HepG2 (cell line): ENCODE measurements at regions not wholly inside any gene's neighbourhood (a gene's known extent, or its start where the extent isn't known, plus 50 kb on each side); places are given as distances from the start of the nearest gene placed in this dataset.

ENCODE experiments used
- ATAC-seq: fragments of 200-7000 bp; cut with Tn5 transposase; 3 replicates; pipeline ENCODE4 v1.9.1; 2020; ENCODE audit warnings: mild to moderate bottlenecking, moderate library complexity
- BruUV-seq: library from RNA; stranded (reverse); fragments of 400-500 nt; replicated peaks from 2 replicates; lab custom pipeline; 2021; lab: Mats Ljungman, UMichigan
- CTCF ChIA-PET: fragments of 300-600 bp; formaldehyde crosslinking; extraction: SDS; loops from one replicate; lab custom pipeline; 2021; ENCODE audit warnings: low total read pairs, inconsistent platforms, low intra/inter-chr PET ratio; lab: Yijun Ruan, JAX
- POLR2A ChIA-PET: fragments of 350-600 bp; sonication (Branson Sonifier 250); formaldehyde crosslinking; loops from one replicate; lab custom pipeline; 2020; ENCODE audit warnings: antibody characterized with exemption, inconsistent platforms; lab: Yijun Ruan, JAX
- DNase-seq: peaks from one replicate; pipeline ENCODE4 v3.0.0-alpha.2; 2015; ENCODE audit warnings: low spot score
- FAIRE-seq: peaks from 3 replicates; lab custom pipeline; 2011; peaks lifted over from hg19 to GRCh38; lab: Jason Lieb, UNC
- H2AFZ ChIP-seq: one replicate; pipeline ENCODE4 v1.6.1; 2011; ENCODE audit warnings: low read length, inconsistent platforms
- H3K27ac ChIP-seq: fragments of 300-600 bp; 3 replicates; pipeline ENCODE4 v1.8.0; 2011; ENCODE audit warnings: mixed run types, mild to moderate bottlenecking, mixed read lengths, low read length, inconsistent platforms; ENCODE audit not compliant: insufficient read depth; ENCODE audit errors: extremely low read length
- H3K27me3 ChIP-seq, 2 experiments: fragments of 200-600 bp in 1 of 2; 2 replicates in 1 of 2; 3 replicates in 1 of 2; pipeline versions ENCODE4 v1.6.0 to v1.8.0; 2011; ENCODE audit warnings: low read length in 2 of 2, mild to moderate bottlenecking in 2 of 2, moderate library complexity in 2 of 2, inconsistent platforms in 1 of 2; ENCODE audit not compliant: insufficient read depth in 2 of 2, control insufficient read depth in 1 of 2
- H3K36me3 ChIP-seq, 2 experiments: fragments of 200-600 bp in 1 of 2; replicated peaks in 1 of 2; 2 replicates in 1 of 2; 3 replicates in 1 of 2; pipeline versions ENCODE4 v1.5.1 to v1.8.0; 2011; ENCODE audit warnings: low read length in 2 of 2, inconsistent platforms in 1 of 2; ENCODE audit not compliant: insufficient read depth in 2 of 2, control insufficient read depth in 1 of 2
- H3K4me1 ChIP-seq: 2 replicates; pipeline ENCODE4 v1.5.1; 2012; ENCODE audit warnings: low read length, inconsistent platforms; ENCODE audit not compliant: insufficient read depth
- H3K4me2 ChIP-seq: 2 replicates; pipeline ENCODE4 v1.6.0; 2011; ENCODE audit warnings: low read depth, low read length, inconsistent platforms
- H3K4me3 ChIP-seq, 3 experiments: fragments of 200-600 bp in 1 of 3; sonication (generic), shearing (Covaris generic) in 1 of 3; replicated peaks in 1 of 3; 2 replicates each; pipeline ENCODE4 v1.5.1; 2011 to 2016; ENCODE audit warnings: low read length in 3 of 3, inconsistent platforms in 2 of 3, low read depth in 2 of 3, mild to moderate bottlenecking in 2 of 3, control low read depth in 1 of 3, mixed read lengths in 1 of 3; ENCODE audit not compliant: insufficient read depth in 1 of 3
- H3K79me2 ChIP-seq: one replicate; pipeline ENCODE4 v1.6.1; 2011; ENCODE audit warnings: low read length, inconsistent platforms; ENCODE audit not compliant: insufficient read depth
- H3K9ac ChIP-seq: 2 replicates; pipeline ENCODE4 v1.6.0; 2011; ENCODE audit warnings: mild to moderate bottlenecking, low read depth, low read length, inconsistent platforms; ENCODE audit not compliant: insufficient read depth
- H3K9me3 ChIP-seq: 2 replicates; pipeline ENCODE4 v1.5.1; 2012; ENCODE audit warnings: mild to moderate bottlenecking, low read length
- H4K20me1 ChIP-seq: 2 replicates; pipeline ENCODE4 v1.6.0; 2011; ENCODE audit warnings: inconsistent platforms, mild to moderate bottlenecking, low read length, moderate library complexity; ENCODE audit not compliant: insufficient read depth
- GTF3A ChIP-seq: sonication (generic); formaldehyde crosslinking; conservative IDR thresholded peaks from 2 replicates; pipeline ENCODE4 v1.4.0; 2020; ENCODE audit warnings: mild to moderate bottlenecking, missing genetic modification reagents
- PAWR ChIP-seq: sonication (generic); formaldehyde crosslinking; IDR thresholded peaks from 2 replicates; pipeline ENCODE4 v1.4.0; 2020; ENCODE audit warnings: missing genetic modification reagents, mild to moderate bottlenecking, borderline replicate concordance
- PRPF4 ChIP-seq: fragments of 200-400 bp; formaldehyde crosslinking; IDR thresholded peaks from 2 replicates; pipeline ENCODE4 v1.6.1; 2016; ENCODE audit warnings: low read length, low read depth; ENCODE audit not compliant: poor library complexity, severe bottlenecking
- TERF1 ChIP-seq: sonication (generic); formaldehyde crosslinking; IDR thresholded peaks from 2 replicates; pipeline ENCODE4 v1.8.0; 2022; ENCODE audit warnings: mild to moderate bottlenecking, missing genetic modification reagents, moderate library complexity
- TGIF2 ChIP-seq: IDR thresholded peaks from 2 replicates; pipeline ENCODE4 v1.6.1; 2016; ENCODE audit warnings: control low read depth, missing compliant biosample characterization
- ZMYM3 ChIP-seq: sonication (generic); formaldehyde crosslinking; IDR thresholded peaks from 2 replicates; pipeline ENCODE4 v1.5.1; 2020; ENCODE audit warnings: mild to moderate bottlenecking, missing genetic modification reagents
- ZNF160 ChIP-seq: sonication (generic); formaldehyde crosslinking; IDR thresholded peaks from 2 replicates; pipeline ENCODE4 v1.8.0; 2022; ENCODE audit warnings: mild to moderate bottlenecking, inconsistent platforms, missing genetic modification reagents
- ZNF580 ChIP-seq: IDR thresholded peaks from 2 replicates; pipeline ENCODE4 v1.6.1; 2016; ENCODE audit warnings: low read depth, borderline replicate concordance
- ZNF766 ChIP-seq: sonication (generic); formaldehyde crosslinking; IDR thresholded peaks from 2 replicates; pipeline ENCODE4 v1.5.0; 2020; ENCODE audit warnings: missing genetic modification reagents, borderline replicate concordance
- ZNF83 ChIP-seq: sonication (generic); formaldehyde crosslinking; IDR thresholded peaks from 2 replicates; pipeline ENCODE4 v1.4.0; 2020; ENCODE audit warnings: missing genetic modification reagents, mild to moderate bottlenecking, borderline replicate concordance
- WGBS: methylation state at CpG from one replicate; pipeline ENCODE4 v1.1.6; 2017; ENCODE audit warnings: low lambda C conversion rate; 5-methylcytosine and 5-hydroxymethylcytosine counted together
- in situ Hi-C: cut with HindIII; loops from 2 replicates; pipeline ENCODE4 v1.10.0; 2017; ENCODE audit warnings: low pct_unique_long_range_greater_than_20kb; ENCODE audit not compliant: extremely low pct_ligation_motif_present
- intact Hi-C: fragments of 100-400 bp; cut with micrococcal nuclease; formaldehyde crosslinking; loops from one replicate; pipeline ENCODE4 v1.10.0; 2022; ENCODE audit not compliant: unreplicated experiment
- TF ChIP-seq, protein P1 (sequence below): sonication (generic); formaldehyde crosslinking; IDR thresholded peaks from 2 replicates; pipeline ENCODE4; 2020; ENCODE audit warnings: missing genetic modification reagents, mild to moderate bottlenecking, borderline replicate concordance
- TF ChIP-seq, protein P2 (sequence below): sonication (generic); formaldehyde crosslinking; IDR thresholded peaks from 2 replicates; pipeline ENCODE4 v1.4.0; 2020; ENCODE audit warnings: missing genetic modification reagents, borderline replicate concordance

DNA sequence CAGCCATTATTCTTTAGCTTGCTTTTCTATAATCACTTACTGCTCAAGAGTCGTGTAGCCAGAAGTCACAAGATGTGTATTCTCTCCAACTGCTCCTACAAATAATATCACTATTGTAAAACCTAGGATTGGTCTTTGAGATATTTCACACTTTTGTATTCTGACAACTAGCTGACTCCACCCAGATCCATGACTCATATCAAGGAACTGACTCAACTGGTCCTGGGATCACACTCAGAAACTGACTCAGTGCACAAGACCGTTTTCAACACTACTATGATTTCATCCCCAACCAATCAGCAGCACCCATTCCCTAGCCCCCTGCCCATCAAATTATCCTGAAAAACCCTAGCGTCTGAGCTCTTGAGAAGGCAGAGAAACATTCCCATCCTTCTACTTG lies 56.5 kb upstream of the ORC5 start:
- Histone ChIP-seq H3K27me3 (no peaks in the 10 kb centered on the region), H3K9me3 (peaks cover 6% of the 10 kb centered on the region), H3K79me2 (no peaks in the 10 kb centered on the region), H3K4me3 (no peak overlapping the region), H4K20me1 (no peaks in the 10 kb centered on the region), H3K9ac (no peak overlapping the region), H3K4me2 (no peak overlapping the region), H3K4me1 (no peaks in the 10 kb centered on the region), H2AFZ (no peak overlapping the region), H3K36me3 (no peaks in the 10 kb centered on the region), H3K27ac (no peak overlapping the region)
- DNase-seq = no peak
- 3% methylated on average over 3 of the region's 3 CpGs for WGBS
- TF ChIP-seq PAWR (CRISPR knock-in tag) (no peak), TGIF2 (CRISPR knock-in tag) (no peak), ZMYM3 (CRISPR knock-in tag) (no peak), TERF1 (CRISPR knock-in tag) (no peak), ZNF580 (CRISPR knock-in tag) (no peak), GTF3A (no peak), ZNF160 (CRISPR knock-in tag) (no peak), ZNF83 (CRISPR knock-in tag) (no peak), ZNF766 (CRISPR knock-in tag) (no peak), PRPF4 (no peak)
- TF ChIP-seq, protein P1, sequence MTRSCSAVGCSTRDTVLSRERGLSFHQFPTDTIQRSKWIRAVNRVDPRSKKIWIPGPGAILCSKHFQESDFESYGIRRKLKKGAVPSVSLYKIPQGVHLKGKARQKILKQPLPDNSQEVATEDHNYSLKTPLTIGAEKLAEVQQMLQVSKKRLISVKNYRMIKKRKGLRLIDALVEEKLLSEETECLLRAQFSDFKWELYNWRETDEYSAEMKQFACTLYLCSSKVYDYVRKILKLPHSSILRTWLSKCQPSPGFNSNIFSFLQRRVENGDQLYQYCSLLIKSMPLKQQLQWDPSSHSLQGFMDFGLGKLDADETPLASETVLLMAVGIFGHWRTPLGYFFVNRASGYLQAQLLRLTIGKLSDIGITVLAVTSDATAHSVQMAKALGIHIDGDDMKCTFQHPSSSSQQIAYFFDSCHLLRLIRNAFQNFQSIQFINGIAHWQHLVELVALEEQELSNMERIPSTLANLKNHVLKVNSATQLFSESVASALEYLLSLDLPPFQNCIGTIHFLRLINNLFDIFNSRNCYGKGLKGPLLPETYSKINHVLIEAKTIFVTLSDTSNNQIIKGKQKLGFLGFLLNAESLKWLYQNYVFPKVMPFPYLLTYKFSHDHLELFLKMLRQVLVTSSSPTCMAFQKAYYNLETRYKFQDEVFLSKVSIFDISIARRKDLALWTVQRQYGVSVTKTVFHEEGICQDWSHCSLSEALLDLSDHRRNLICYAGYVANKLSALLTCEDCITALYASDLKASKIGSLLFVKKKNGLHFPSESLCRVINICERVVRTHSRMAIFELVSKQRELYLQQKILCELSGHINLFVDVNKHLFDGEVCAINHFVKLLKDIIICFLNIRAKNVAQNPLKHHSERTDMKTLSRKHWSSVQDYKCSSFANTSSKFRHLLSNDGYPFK (CRISPR knock-in tag) = no peak
- TF ChIP-seq, protein P2, sequence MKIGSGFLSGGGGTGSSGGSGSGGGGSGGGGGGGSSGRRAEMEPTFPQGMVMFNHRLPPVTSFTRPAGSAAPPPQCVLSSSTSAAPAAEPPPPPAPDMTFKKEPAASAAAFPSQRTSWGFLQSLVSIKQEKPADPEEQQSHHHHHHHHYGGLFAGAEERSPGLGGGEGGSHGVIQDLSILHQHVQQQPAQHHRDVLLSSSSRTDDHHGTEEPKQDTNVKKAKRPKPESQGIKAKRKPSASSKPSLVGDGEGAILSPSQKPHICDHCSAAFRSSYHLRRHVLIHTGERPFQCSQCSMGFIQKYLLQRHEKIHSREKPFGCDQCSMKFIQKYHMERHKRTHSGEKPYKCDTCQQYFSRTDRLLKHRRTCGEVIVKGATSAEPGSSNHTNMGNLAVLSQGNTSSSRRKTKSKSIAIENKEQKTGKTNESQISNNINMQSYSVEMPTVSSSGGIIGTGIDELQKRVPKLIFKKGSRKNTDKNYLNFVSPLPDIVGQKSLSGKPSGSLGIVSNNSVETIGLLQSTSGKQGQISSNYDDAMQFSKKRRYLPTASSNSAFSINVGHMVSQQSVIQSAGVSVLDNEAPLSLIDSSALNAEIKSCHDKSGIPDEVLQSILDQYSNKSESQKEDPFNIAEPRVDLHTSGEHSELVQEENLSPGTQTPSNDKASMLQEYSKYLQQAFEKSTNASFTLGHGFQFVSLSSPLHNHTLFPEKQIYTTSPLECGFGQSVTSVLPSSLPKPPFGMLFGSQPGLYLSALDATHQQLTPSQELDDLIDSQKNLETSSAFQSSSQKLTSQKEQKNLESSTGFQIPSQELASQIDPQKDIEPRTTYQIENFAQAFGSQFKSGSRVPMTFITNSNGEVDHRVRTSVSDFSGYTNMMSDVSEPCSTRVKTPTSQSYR (CRISPR knock-in tag) = no peak
- ChIA-PET POLR2A (no interaction called here), CTCF (no interaction called here)
- in situ Hi-C loops = no loop called here
- intact Hi-C loops = no loop called here
- no TSS peak for BruUV-seq
- no peak for FAIRE-seq
- no peak for ATAC-seq
